Trophoblast cell (in vitro differentiated cells and primary cell): ENCODE measurements at regions not wholly inside any gene's neighbourhood (a gene's known extent, or its start where the extent isn't known, plus 50 kb on each side); places are given as distances from the start of the nearest gene placed in this dataset.
"Not testable (repeated sequence)": the region's sequence is repeated elsewhere in the genome, so short reads cannot be mapped to it uniquely, and the experiment has no call there.

ENCODE experiments used
- DNase-seq, 2 donors: peaks; one replicate each; pipeline ENCODE4 v3.0.0-alpha.2; 2016
- H2AFZ ChIP-seq: 2 replicates; pipeline ENCODE4 v1.6.1; 2013; ENCODE audit warnings: low read length, moderate library complexity, mild to moderate bottlenecking; ENCODE audit not compliant: insufficient read depth, poor library complexity
- H2AK5ac ChIP-seq: 2 replicates; pipeline ENCODE4 v1.6.1; 2013; ENCODE audit warnings: mild to moderate bottlenecking, low read length
- H2BK120ac ChIP-seq: 2 replicates; pipeline ENCODE4 v1.6.1; 2013; ENCODE audit warnings: low read length, mild to moderate bottlenecking, moderate library complexity; ENCODE audit not compliant: insufficient read depth, poor library complexity
- H2BK12ac ChIP-seq: 2 replicates; pipeline ENCODE4 v1.6.1; 2013; ENCODE audit warnings: mild to moderate bottlenecking, low read length, moderate library complexity
- H2BK5ac ChIP-seq: 2 replicates; pipeline ENCODE4 v1.6.1; 2013; ENCODE audit warnings: low read length, low read depth, moderate library complexity, mild to moderate bottlenecking; ENCODE audit not compliant: poor library complexity
- H3K14ac ChIP-seq: 2 replicates; pipeline ENCODE4 v1.6.1; 2013; ENCODE audit warnings: mild to moderate bottlenecking, low read length
- H3K18ac ChIP-seq: 2 replicates; pipeline ENCODE4 v1.6.1; 2013; ENCODE audit warnings: mild to moderate bottlenecking, low read length
- H3K23ac ChIP-seq: 2 replicates; pipeline ENCODE4 v1.6.1; 2013; ENCODE audit warnings: low read length
- H3K27ac ChIP-seq: 2 replicates; pipeline ENCODE4 v1.5.1; 2013; ENCODE audit warnings: low read depth, mild to moderate bottlenecking, inconsistent platforms, low read length, moderate library complexity
- H3K27me3 ChIP-seq: 2 replicates; pipeline ENCODE4 v1.6.1; 2013; ENCODE audit warnings: inconsistent platforms, mild to moderate bottlenecking, low read length, moderate library complexity; ENCODE audit not compliant: insufficient read depth
- H3K36me3 ChIP-seq, 2 experiments: 1 replicate in 1 of 2; 2 replicates in 1 of 2; pipeline ENCODE4 v1.6.1; 2013; ENCODE audit warnings: low read length in 2 of 2, mild to moderate bottlenecking in 2 of 2, moderate library complexity in 1 of 2; ENCODE audit not compliant: insufficient read depth in 2 of 2, control insufficient read depth in 1 of 2
- H3K4ac ChIP-seq: 2 replicates; pipeline ENCODE4 v1.6.1; 2013; ENCODE audit warnings: low read depth, mild to moderate bottlenecking, low read length, moderate library complexity
- H3K4me1 ChIP-seq, 2 experiments: 1 replicate in 1 of 2; 2 replicates in 1 of 2; pipeline ENCODE4 v1.6.1; 2013; ENCODE audit warnings: low read length in 2 of 2, mild to moderate bottlenecking in 2 of 2, moderate library complexity in 1 of 2; ENCODE audit not compliant: insufficient read depth in 2 of 2, control insufficient read depth in 1 of 2
- H3K4me2 ChIP-seq: 2 replicates; pipeline ENCODE4 v1.6.1; 2013; ENCODE audit warnings: inconsistent platforms, mild to moderate bottlenecking, low read length, moderate library complexity
- H3K4me3 ChIP-seq: 2 replicates; pipeline ENCODE4 v1.5.1; 2013; ENCODE audit warnings: mild to moderate bottlenecking, low read depth, low read length, inconsistent platforms
- H3K79me1 ChIP-seq: one replicate; pipeline ENCODE4 v1.6.1; 2013; ENCODE audit warnings: low read length
- H3K79me2 ChIP-seq: 2 replicates; pipeline ENCODE4 v1.6.1; 2013; ENCODE audit warnings: low read length, mild to moderate bottlenecking; ENCODE audit not compliant: control insufficient read depth, insufficient read depth, poor library complexity
- H3K9ac ChIP-seq: 2 replicates; pipeline ENCODE4 v1.6.1; 2013; ENCODE audit warnings: mild to moderate bottlenecking, low read length
- H3K9me3 ChIP-seq: 2 replicates; pipeline ENCODE4 v1.6.1; 2013; ENCODE audit warnings: low read depth, mild to moderate bottlenecking, control low read depth, inconsistent platforms, low read length; ENCODE audit not compliant: insufficient read depth
- H4K12ac ChIP-seq: 2 replicates; pipeline ENCODE4 v1.6.1; 2013; ENCODE audit warnings: low read depth, mild to moderate bottlenecking, low read length, moderate library complexity
- H4K8ac ChIP-seq: 2 replicates; pipeline ENCODE4 v1.6.1; 2013; ENCODE audit warnings: low read depth, mild to moderate bottlenecking, low read length, moderate library complexity
- H4K91ac ChIP-seq: one replicate; pipeline ENCODE4 v1.6.1; 2013; ENCODE audit warnings: low read depth, mild to moderate bottlenecking, low read length, moderate library complexity
- WGBS: extraction: QIAGEN DNeasy Blood & Tissue Kit; methylation state at CpG from one replicate; pipeline ENCODE4 v1.1.7; 2013; ENCODE audit warnings: missing lambda C conversion rate; ENCODE audit not compliant: insufficient read length, insufficient coverage; ENCODE audit errors: extremely low coverage; 5-methylcytosine and 5-hydroxymethylcytosine counted together

GRCh38 chr1:245058882-245059281 is 95.9 kb upstream of the KIF26B start:
- H3K9me3 ChIP-seq, result peaks cover 3% of the 10 kb centered on the region
- no peak overlapping the region for H2AFZ ChIP-seq
- no peak overlapping the region for H2BK120ac ChIP-seq
- H4K8ac ChIP-seq, result no peak overlapping the region
- no peaks in the 10 kb centered on the region for H3K27me3 ChIP-seq
- H2BK12ac ChIP-seq, result no peak overlapping the region
- peaks cover 0 to 6% of the 10 kb centered on the region in 2 experiments for H3K36me3 ChIP-seq
- no peak overlapping the region for H3K9ac ChIP-seq
- H3K4me1 ChIP-seq, result no peaks in the 10 kb centered on the region
- H4K91ac ChIP-seq, result no peak overlapping the region
- H3K79me2 ChIP-seq, result no peaks in the 10 kb centered on the region
- H4K12ac ChIP-seq, result no peak overlapping the region
- no peak overlapping the region for H3K14ac ChIP-seq
- no peak overlapping the region for H3K4me2 ChIP-seq
- WGBS, result no CpG with 5 or more reads among the region's 4 CpGs
- H3K4ac ChIP-seq, result no peak overlapping the region
- no peak overlapping the region for H3K27ac ChIP-seq
- no peak overlapping the region for H3K18ac ChIP-seq
- no peak for DNase-seq
- H3K4me3 ChIP-seq, result no peak overlapping the region
- H2AK5ac ChIP-seq, result no peak overlapping the region
- H2BK5ac ChIP-seq, result no peak overlapping the region
- no peaks in the 10 kb centered on the region for H3K79me1 ChIP-seq
- no peak overlapping the region for H3K23ac ChIP-seq

- Histone ChIP-seq H2BK12ac (no peak overlapping the region), H3K4me1 (no peaks in the 10 kb centered on the region), H3K14ac (no peak overlapping the region), H3K18ac (no peak overlapping the region), H3K27me3 (no peaks in the 10 kb centered on the region), H3K36me3 (peaks cover 0 to 6% of the 10 kb centered on the region in 2 experiments), H2AK5ac (no peak overlapping the region), H4K91ac (no peak overlapping the region), H3K4ac (no peak overlapping the region), H2AFZ (no peak overlapping the region), H3K23ac (no peak overlapping the region), H4K12ac (no peak overlapping the region), H3K27ac (no peak overlapping the region), H3K79me1 (no peaks in the 10 kb centered on the region), H3K4me2 (no peak overlapping the region), H2BK5ac (no peak overlapping the region), H2BK120ac (no peak overlapping the region), H3K9ac (no peak overlapping the region), H3K79me2 (no peaks in the 10 kb centered on the region), H4K8ac (no peak overlapping the region), H3K9me3 (peaks cover 3% of the 10 kb centered on the region), H3K4me3 (no peak overlapping the region)
- WGBS, result no CpG with 5 or more reads among the region's 5 CpGs
- no peak for DNase-seq
Measured at GRCh38 chr1:245058436-245058835, 96.3 kb upstream of the KIF26B start.

DNA sequence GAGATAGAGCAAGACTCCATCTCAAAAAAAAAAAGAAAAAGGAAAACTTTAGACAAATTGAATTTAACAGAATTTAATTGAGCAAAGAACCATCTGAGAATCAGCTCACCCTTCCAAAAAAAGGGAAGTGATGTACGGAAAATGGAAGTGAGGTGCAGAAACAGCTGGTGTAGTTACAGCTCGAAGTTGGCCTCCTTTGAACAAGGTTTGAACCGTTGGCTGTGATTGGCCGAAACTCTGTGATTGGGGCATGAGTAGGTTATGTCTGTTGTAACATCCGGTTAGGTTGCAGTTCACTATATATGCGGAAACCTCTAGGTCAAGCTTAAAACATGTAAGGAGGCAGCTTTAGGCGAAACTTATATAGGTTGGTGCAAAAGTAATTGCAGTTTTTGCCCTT is 97.9 kb upstream of the KIF26B start:
- Histone ChIP-seq H3K9me3 (peaks cover 3% of the 10 kb centered on the region), H2BK120ac (no peak overlapping the region), H2AK5ac (no peak overlapping the region), H4K91ac (no peak overlapping the region), H4K8ac (no peak overlapping the region), H3K36me3 (peaks cover 0 to 6% of the 10 kb centered on the region in 2 experiments), H4K12ac (no peak overlapping the region), H3K4ac (no peak overlapping the region), H3K27me3 (no peaks in the 10 kb centered on the region), H3K9ac (no peak overlapping the region), H3K4me3 (no peak overlapping the region), H3K23ac (no peak overlapping the region), H2BK12ac (no peak overlapping the region), H3K27ac (no peak overlapping the region), H2BK5ac (no peak overlapping the region), H2AFZ (no peak overlapping the region), H3K4me2 (no peak overlapping the region), H3K4me1 (no peaks in the 10 kb centered on the region), H3K14ac (no peak overlapping the region), H3K18ac (no peak overlapping the region), H3K79me1 (no peaks in the 10 kb centered on the region), H3K79me2 (no peaks in the 10 kb centered on the region)
- no CpG with 5 or more reads among the region's 7 CpGs for WGBS
- no peak for DNase-seq

DNA sequence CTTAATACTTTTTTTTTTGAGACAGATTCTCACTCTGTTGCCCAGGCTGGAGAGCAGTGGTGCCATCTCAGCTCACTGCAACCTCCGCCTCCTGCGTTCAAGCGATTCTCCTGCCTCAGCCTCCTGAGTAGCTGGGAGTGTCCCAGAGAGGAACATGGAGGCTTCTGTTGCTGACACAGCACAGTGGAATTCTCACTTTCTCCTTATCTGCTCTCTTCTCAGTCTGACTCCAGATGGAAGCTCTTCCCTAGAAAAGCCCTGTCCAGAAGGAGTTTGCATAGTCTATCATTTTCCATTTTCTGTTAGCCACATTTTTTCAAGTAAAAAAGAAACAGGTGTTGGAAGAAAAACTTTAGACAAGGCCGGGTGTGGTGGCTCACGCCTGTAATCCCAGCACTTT is 98.5 kb upstream of the KIF26B start:
- not testable (repeated sequence) for H3K9me3 ChIP-seq, H3K4ac ChIP-seq, H3K79me1 ChIP-seq, H3K79me2 ChIP-seq, H3K14ac ChIP-seq, H2AK5ac ChIP-seq, H2BK12ac ChIP-seq, H3K23ac ChIP-seq, H4K8ac ChIP-seq, H3K9ac ChIP-seq, H3K4me1 ChIP-seq, H4K91ac ChIP-seq, H2BK5ac ChIP-seq, H4K12ac ChIP-seq, H3K27ac ChIP-seq, H2BK120ac ChIP-seq, H3K4me2 ChIP-seq, H3K18ac ChIP-seq, H2AFZ ChIP-seq, H3K4me3 ChIP-seq, H3K27me3 ChIP-seq, H3K36me3 ChIP-seq
- peak; percentile 32 to 66 for DNase-seq
- no CpG with 5 or more reads among the region's 5 CpGs for WGBS
